PC-9 (cell line): ENCODE measurements at regions not wholly inside any gene's neighbourhood (a gene's known extent, or its start where the extent isn't known, plus 50 kb on each side); places are given as distances from the start of the nearest gene placed in this dataset.
A peak's percentile ranks its signal among the peaks of the same experiment; 100 is the strongest.

ENCODE experiments used
- BruUV-seq: library from RNA; stranded (reverse); fragments of 400-500 nt; replicated peaks from 2 replicates; lab custom pipeline; 2021; lab: Mats Ljungman, UMichigan
- CTCF ChIA-PET: fragments of 300-600 bp; sonication (Branson Sonifier 250); formaldehyde crosslinking; loops from one replicate; lab custom pipeline; 2022; ENCODE audit warnings: antibody characterized with exemption; lab: Charles Lee
- POLR2A ChIA-PET: fragments of 300-600 bp; sonication (Branson Sonifier 250); formaldehyde crosslinking; loops from one replicate; lab custom pipeline; 2022; ENCODE audit warnings: antibody characterized with exemption; ENCODE audit not compliant: unreplicated experiment; lab: Charles Lee
- DNase-seq, 2 experiments: peaks; one replicate each; pipeline versions ENCODE4 v3.0.0 to v3.0.0-alpha.2; 2015 to 2022; ENCODE audit warnings: mixed read lengths in 1 of 2
- H2AFZ ChIP-seq: fragments of 200-600 bp; sonication (generic); 2 replicates; pipeline ENCODE4 v1.8.1; 2017; ENCODE audit warnings: antibody characterized with exemption
- H3F3A ChIP-seq: fragments of 200-600 bp; sonication (generic); 2 replicates; pipeline ENCODE4 v1.8.1; 2017; ENCODE audit warnings: antibody characterized with exemption, mild to moderate bottlenecking, low read depth; ENCODE audit not compliant: insufficient read depth
- H3K27ac ChIP-seq: fragments of 200-600 bp; sonication (generic); 2 replicates; pipeline ENCODE4 v1.6.1; 2016; ENCODE audit warnings: mixed run types
- H3K27me3 ChIP-seq: fragments of 200-600 bp; sonication (generic); 2 replicates; pipeline ENCODE4 v1.6.1; 2016; ENCODE audit warnings: low read depth, mixed run types; ENCODE audit not compliant: insufficient read depth
- H3K36me3 ChIP-seq: fragments of 200-600 bp; sonication (generic); 2 replicates; pipeline ENCODE4 v1.6.1; 2016; ENCODE audit warnings: low read depth, mixed run types
- H3K4me1 ChIP-seq: fragments of 200-600 bp; sonication (generic); replicated peaks from 2 replicates; pipeline ENCODE4 v1.6.1; 2016; ENCODE audit warnings: mixed run types; ENCODE audit not compliant: insufficient read depth
- H3K4me2 ChIP-seq: fragments of 200-600 bp; sonication (generic); 2 replicates; pipeline ENCODE4 v1.6.1; 2017; ENCODE audit warnings: mixed run types
- H3K4me3 ChIP-seq: fragments of 200-600 bp; sonication (generic); 2 replicates; pipeline ENCODE4 v1.6.1; 2016; ENCODE audit warnings: mixed run types
- H3K79me2 ChIP-seq: fragments of 200-600 bp; sonication (generic); 2 replicates; pipeline ENCODE4 v1.6.1; 2017; ENCODE audit warnings: low read depth, mixed run types
- H3K9me2 ChIP-seq: fragments of 200-600 bp; sonication (generic); 2 replicates; pipeline ENCODE4 v1.8.1; 2017; ENCODE audit warnings: mild to moderate bottlenecking; ENCODE audit not compliant: insufficient read depth
- H3K9me3 ChIP-seq: fragments of 200-600 bp; sonication (generic); 2 replicates; pipeline ENCODE4 v1.8.1; 2016; ENCODE audit warnings: low read depth; ENCODE audit not compliant: insufficient read depth
- H4K20me1 ChIP-seq: fragments of 200-600 bp; sonication (generic); 2 replicates; pipeline ENCODE4 v1.8.1; 2017; ENCODE audit not compliant: insufficient read depth
- EZH2 ChIP-seq: fragments of 200-600 bp; sonication (generic); IDR thresholded peaks from 2 replicates; pipeline ENCODE4 v1.8.0; 2017; ENCODE audit warnings: antibody characterized with exemption, low read depth
- intact Hi-C: fragments of 100-400 bp; cut with micrococcal nuclease; formaldehyde crosslinking; loops from one replicate; pipeline ENCODE4 v1.10.0; 2022; ENCODE audit not compliant: unreplicated experiment
- TF ChIP-seq, protein P1 (sequence below): fragments of 200-600 bp; sonication (generic); conservative IDR thresholded peaks from 2 replicates; pipeline ENCODE4 v1.6.1; 2017; ENCODE audit warnings: mixed run types, antibody characterized with exemption, mild to moderate bottlenecking, moderate library complexity

DNA sequence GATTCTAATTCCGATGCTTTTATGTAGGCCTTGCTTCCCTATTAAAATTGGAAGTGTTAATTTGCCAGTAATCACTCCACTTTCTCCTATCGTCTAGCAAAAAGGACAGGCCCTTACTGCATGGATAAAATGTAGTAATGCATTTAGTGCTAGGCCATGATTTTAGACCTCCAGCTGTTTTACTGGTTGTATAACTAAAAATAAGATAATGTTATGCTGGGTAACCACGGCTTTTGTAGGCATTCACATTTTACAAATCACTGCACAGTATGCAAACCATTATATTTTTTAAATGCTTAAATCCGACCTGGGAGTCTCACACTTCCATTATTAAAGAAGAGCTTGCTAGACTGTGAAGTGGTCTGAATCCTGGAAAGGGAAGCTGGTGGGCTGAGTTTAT is 179.5 kb downstream of the TFAP2A start:
- Histone ChIP-seq H4K20me1 (no peaks in the 10 kb centered on the region), H3K36me3 (no peaks in the 10 kb centered on the region), H3K4me2 (no peak overlapping the region), H3K4me1 (no peaks in the 10 kb centered on the region; the same call in 1 of the 2 replicates), H3F3A (no peaks in the 10 kb centered on the region), H3K79me2 (no peaks in the 10 kb centered on the region), H3K27ac (no peak overlapping the region), H3K9me2 (no peaks in the 10 kb centered on the region), H2AFZ (no peak overlapping the region), H3K4me3 (no peak overlapping the region), H3K9me3 (no peaks in the 10 kb centered on the region), H3K27me3 (no peaks in the 10 kb centered on the region)
- intact Hi-C loops: loop anchor here (5.0 kb wide), 1 partner anchor 73 kb away; no protein-coding TSS in a partner anchor
- DNase-seq: no peak
- TF ChIP-seq, protein P1, sequence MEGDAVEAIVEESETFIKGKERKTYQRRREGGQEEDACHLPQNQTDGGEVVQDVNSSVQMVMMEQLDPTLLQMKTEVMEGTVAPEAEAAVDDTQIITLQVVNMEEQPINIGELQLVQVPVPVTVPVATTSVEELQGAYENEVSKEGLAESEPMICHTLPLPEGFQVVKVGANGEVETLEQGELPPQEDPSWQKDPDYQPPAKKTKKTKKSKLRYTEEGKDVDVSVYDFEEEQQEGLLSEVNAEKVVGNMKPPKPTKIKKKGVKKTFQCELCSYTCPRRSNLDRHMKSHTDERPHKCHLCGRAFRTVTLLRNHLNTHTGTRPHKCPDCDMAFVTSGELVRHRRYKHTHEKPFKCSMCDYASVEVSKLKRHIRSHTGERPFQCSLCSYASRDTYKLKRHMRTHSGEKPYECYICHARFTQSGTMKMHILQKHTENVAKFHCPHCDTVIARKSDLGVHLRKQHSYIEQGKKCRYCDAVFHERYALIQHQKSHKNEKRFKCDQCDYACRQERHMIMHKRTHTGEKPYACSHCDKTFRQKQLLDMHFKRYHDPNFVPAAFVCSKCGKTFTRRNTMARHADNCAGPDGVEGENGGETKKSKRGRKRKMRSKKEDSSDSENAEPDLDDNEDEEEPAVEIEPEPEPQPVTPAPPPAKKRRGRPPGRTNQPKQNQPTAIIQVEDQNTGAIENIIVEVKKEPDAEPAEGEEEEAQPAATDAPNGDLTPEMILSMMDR: no peak
- no peak for TF ChIP-seq EZH2
- ChIA-PET POLR2A (no interaction called here), CTCF (no interaction called here)
- no TSS peak for BruUV-seq

DNA sequence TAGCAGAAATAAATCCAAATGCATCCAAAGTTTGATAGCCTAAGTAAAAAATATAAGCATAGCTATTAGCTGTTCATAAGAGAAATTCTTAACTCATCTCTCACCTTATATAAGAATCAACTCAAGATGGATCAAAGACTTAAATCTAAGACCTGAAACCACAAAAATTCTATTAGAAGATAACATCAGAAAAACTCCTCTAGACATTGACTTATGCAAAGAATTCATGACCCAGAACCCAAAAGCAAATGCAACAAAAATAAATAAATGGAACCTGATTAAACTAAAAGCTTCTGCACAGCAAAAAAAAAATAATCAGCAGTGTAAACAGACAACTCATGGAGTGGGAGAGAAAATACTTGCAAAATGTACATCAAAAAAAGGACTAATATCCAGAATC is 184.3 kb downstream of the TFAP2A start:
- intact Hi-C loops: no loop called here

DNA sequence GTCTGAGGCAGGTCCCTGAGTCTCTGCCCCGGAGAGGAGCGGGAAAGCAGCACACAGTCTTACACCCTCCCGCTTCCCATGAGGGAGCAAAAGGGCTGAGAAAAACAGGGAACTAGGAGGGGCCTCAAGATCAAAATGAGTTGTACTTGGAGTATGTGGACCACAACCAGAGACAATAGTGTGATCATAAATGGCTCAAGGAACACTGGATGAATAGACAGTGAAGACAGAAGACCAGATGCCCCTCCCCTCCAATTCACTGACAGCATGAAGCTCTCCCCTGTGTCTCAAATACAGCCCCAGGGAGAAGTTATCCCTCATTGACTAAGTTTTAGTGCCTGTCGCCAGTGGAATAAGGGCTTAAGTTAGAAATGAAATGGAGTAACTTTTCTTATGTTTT is 191.0 kb downstream of the TFAP2A start:
- Histone ChIP-seq H3K9me2 (no peaks in the 10 kb centered on the region), H3K4me2 (no peak overlapping the region), H3K9me3 (no peaks in the 10 kb centered on the region), H2AFZ (no peak overlapping the region), H3F3A (no peaks in the 10 kb centered on the region), H3K4me3 (no peak overlapping the region), H3K4me1 (no peaks in the 10 kb centered on the region), H3K27me3 (no peaks in the 10 kb centered on the region), H4K20me1 (no peaks in the 10 kb centered on the region), H3K27ac (no peak overlapping the region), H3K36me3 (no peaks in the 10 kb centered on the region), H3K79me2 (no peaks in the 10 kb centered on the region)
- POLR2A ChIA-PET: no interaction called here
- TF ChIP-seq, protein P1: no peak
- CTCF ChIA-PET: no interaction called here
- intact Hi-C loops: no loop called here
- BruUV-seq: no TSS peak
- DNase-seq: no peak

More for the DNA sequence above, 184.3 kb downstream of the TFAP2A start:
- TF ChIP-seq, protein P1: no peak
- TF ChIP-seq EZH2: no peak
- Histone ChIP-seq H3K27ac (no peak overlapping the region), H3K9me2 (no peaks in the 10 kb centered on the region), H3K36me3 (no peaks in the 10 kb centered on the region), H3K79me2 (no peaks in the 10 kb centered on the region), H3K9me3 (no peaks in the 10 kb centered on the region), H3F3A (no peaks in the 10 kb centered on the region), H3K27me3 (no peaks in the 10 kb centered on the region), H4K20me1 (no peaks in the 10 kb centered on the region), H3K4me1 (no peaks in the 10 kb centered on the region), H3K4me3 (no peak overlapping the region), H3K4me2 (no peak overlapping the region), H2AFZ (no peak overlapping the region)
- DNase-seq: peak in 1 of 2 experiments; percentile 71
- CTCF ChIA-PET: no interaction called here
- BruUV-seq: no TSS peak
- POLR2A ChIA-PET: interaction anchor here (0.7 kb wide), 2 partner anchors 17 to 199 kb away, joined by 3 to 11 read pairs; no protein-coding TSS in a partner anchor
